Stimulated activated CD4-positive, alpha-beta T cell treated with anti-CD3 and anti-CD28 coated beads, TNF-alpha, amount 100 ng/mL, for 4 hours (primary cell): ENCODE measurements at regions not wholly inside any gene's neighbourhood (a gene's known extent, or its start where the extent isn't known, plus 50 kb on each side); places are given as distances from the start of the nearest gene placed in this dataset.
"Not testable (repeated sequence)": the region's sequence is repeated elsewhere in the genome, so short reads cannot be mapped to it uniquely, and the experiment has no call there.

Source experiments
- DNase-seq, 3 experiments: peaks; one replicate each; pipeline ENCODE4 v3.0.0-alpha.2; 2020; ENCODE audit warnings: low read depth in 3 of 3

- no peak for DNase-seq
Measured at GRCh38 chrX:38940547-38940946, 139.3 kb downstream of the MID1IP1 start.

GRCh38 chrX:38941675-38942074 lies 140.4 kb downstream of the MID1IP1 start:
- DNase-seq, result no peak

- no peak for DNase-seq
Measured at GRCh38 chrX:38943120-38943519, 141.9 kb downstream of the MID1IP1 start.

GRCh38 chrX:38948046-38948445 lies 146.8 kb downstream of the MID1IP1 start:
- no peak for DNase-seq

GRCh38 chrX:38954520-38954919 lies 153.3 kb downstream of the MID1IP1 start:
- no peak for DNase-seq

GRCh38 chrX:38959736-38960135 lies 158.5 kb downstream of the MID1IP1 start:
- DNase-seq, result no peak

GRCh38 chrX:38960137-38960536 lies 158.9 kb downstream of the MID1IP1 start:
- DNase-seq, result no peak

GRCh38 chrX:38961936-38962335 lies 160.7 kb downstream of the MID1IP1 start:
- no peak for DNase-seq

GRCh38 chrX:38963244-38963643 lies 162.0 kb downstream of the MID1IP1 start:
- not testable (repeated sequence) for DNase-seq

- DNase-seq, result no peak
Measured at GRCh38 chrX:38965888-38966287, 164.6 kb downstream of the MID1IP1 start.

- DNase-seq, result no peak
Measured at GRCh38 chrX:38968344-38969216, 167.3 kb downstream of the MID1IP1 start.

GRCh38 chrX:38970074-38970473 lies 168.8 kb downstream of the MID1IP1 start:
- no peak for DNase-seq

- DNase-seq, result no peak
Measured at GRCh38 chrX:38970845-38971244, 169.6 kb downstream of the MID1IP1 start.

GRCh38 chrX:38973322-38973721 lies 172.1 kb downstream of the MID1IP1 start:
- DNase-seq, result no peak

GRCh38 chrX:38974542-38974941 lies 173.3 kb downstream of the MID1IP1 start:
- DNase-seq, result no peak

- no peak for DNase-seq
Measured at GRCh38 chrX:38975368-38975942, 174.2 kb downstream of the MID1IP1 start.

GRCh38 chrX:38982370-38982769 lies 181.1 kb downstream of the MID1IP1 start:
- DNase-seq, result no peak

GRCh38 chrX:38982843-38983242 lies 181.6 kb downstream of the MID1IP1 start:
- no peak for DNase-seq

- no peak for DNase-seq
Measured at GRCh38 chrX:38985375-38985774, 184.1 kb downstream of the MID1IP1 start.

- no peak for DNase-seq
Measured at GRCh38 chrX:38985945-38986344, 184.7 kb downstream of the MID1IP1 start.

- DNase-seq, result no peak
Measured at GRCh38 chrX:38986586-38986985, 185.3 kb downstream of the MID1IP1 start.

- DNase-seq, result no peak
Measured at GRCh38 chrX:38987198-38987651, 186.0 kb downstream of the MID1IP1 start.

GRCh38 chrX:38988301-38988700 lies 187.0 kb downstream of the MID1IP1 start:
- no peak for DNase-seq
